ENCODE measurements at regions not wholly inside any gene's neighbourhood (a gene's known extent, or its start where the extent isn't known, plus 50 kb on each side); places are given as distances from the start of the nearest gene placed in this dataset.

GRCh38 chr16:26856271-26856670, 210.5 kb upstream of the C16orf82 start:
- TF ChIP-seq CTCF (IDR thresholded peaks at IDR 0.05) (no peak), POLR2A (IDR thresholded peaks at IDR 0.05) (no peak)
